CD4-positive, alpha-beta T cell treated with Interleukin-12 subunit alpha and Interleukin-12 subunit beta, for 1 hour (primary cell): ENCODE measurements at regions not wholly inside any gene's neighbourhood (a gene's known extent, or its start where the extent isn't known, plus 50 kb on each side); places are given as distances from the start of the nearest gene placed in this dataset.
"Not testable (repeated sequence)": the region's sequence is repeated elsewhere in the genome, so short reads cannot be mapped to it uniquely, and the experiment has no call there.

Experiments used
- DNase-seq: peaks from one replicate; pipeline ENCODE4 v3.0.0-alpha.2; 2020

GRCh38 chr13:104553186-104553585 is 1487.0 kb upstream of the SLC10A2 start:
- DNase-seq: no peak

- no peak for DNase-seq
These were observed 1468.6 kb upstream of the SLC10A2 start for GRCh38 chr13:104534847-104535246.

- DNase-seq: no peak
These were observed 1465.9 kb upstream of the SLC10A2 start for GRCh38 chr13:104532132-104532531.

- DNase-seq: no peak
These were observed 1464.5 kb upstream of the SLC10A2 start for GRCh38 chr13:104530741-104531140.

- no peak for DNase-seq
These were observed 1460.3 kb upstream of the SLC10A2 start for GRCh38 chr13:104526561-104526960.

- no peak for DNase-seq
These were observed 1459.2 kb upstream of the SLC10A2 start for GRCh38 chr13:104525467-104525866.

- no peak for DNase-seq
These were observed 1456.2 kb upstream of the SLC10A2 start for GRCh38 chr13:104522235-104523072.

GRCh38 chr13:104510422-104510821 is 1444.2 kb upstream of the SLC10A2 start:
- DNase-seq: no peak

GRCh38 chr13:104493502-104493901 is 1427.3 kb upstream of the SLC10A2 start:
- not testable (repeated sequence) for DNase-seq

GRCh38 chr13:104491916-104492315 is 1425.7 kb upstream of the SLC10A2 start:
- no peak for DNase-seq

GRCh38 chr13:104487006-104487405 is 1420.8 kb upstream of the SLC10A2 start:
- no peak for DNase-seq

GRCh38 chr13:104485571-104485970 is 1419.4 kb upstream of the SLC10A2 start:
- DNase-seq: no peak

- DNase-seq: no peak
These were observed 1417.4 kb upstream of the SLC10A2 start for GRCh38 chr13:104483631-104484030.

GRCh38 chr13:104477261-104477660 is 1411.0 kb upstream of the SLC10A2 start:
- DNase-seq: no peak

- DNase-seq: no peak
These were observed 1407.7 kb upstream of the SLC10A2 start for GRCh38 chr13:104473936-104474335.

GRCh38 chr13:104466016-104466415 is 1399.8 kb upstream of the SLC10A2 start:
- DNase-seq: no peak

- no peak for DNase-seq
These were observed 1394.8 kb upstream of the SLC10A2 start for GRCh38 chr13:104461049-104461448.

- DNase-seq: no peak
These were observed 1394.3 kb upstream of the SLC10A2 start for GRCh38 chr13:104460554-104460953.

- DNase-seq: no peak
These were observed 1383.8 kb upstream of the SLC10A2 start for GRCh38 chr13:104450006-104450405.

- DNase-seq: no peak
These were observed 1381.1 kb upstream of the SLC10A2 start for GRCh38 chr13:104447348-104447747.

- no peak for DNase-seq
These were observed 1376.3 kb upstream of the SLC10A2 start for GRCh38 chr13:104442536-104442935.

- no peak for DNase-seq
These were observed 1370.3 kb upstream of the SLC10A2 start for GRCh38 chr13:104436555-104436954.

- DNase-seq: no peak
These were observed 1365.7 kb upstream of the SLC10A2 start for GRCh38 chr13:104431895-104432294.

- DNase-seq: no peak
These were observed 1360.2 kb upstream of the SLC10A2 start for GRCh38 chr13:104426435-104426834.

- no peak for DNase-seq
These were observed 1356.5 kb upstream of the SLC10A2 start for GRCh38 chr13:104422668-104423067.
